HCT116 (cell line): ENCODE measurements at regions not wholly inside any gene's neighbourhood (a gene's known extent, or its start where the extent isn't known, plus 50 kb on each side); places are given as distances from the start of the nearest gene placed in this dataset.

ENCODE experiments used
- ATAC-seq: fragments of 200-7000 bp; cut with Tn5 transposase; 2 replicates; pipeline ENCODE4 v1.9.1; 2020; ENCODE audit warnings: mild to moderate bottlenecking, moderate library complexity
- BruUV-seq: library from RNA; stranded (reverse); fragments of 400-500 nt; replicated peaks from 2 replicates; lab custom pipeline; 2021; lab: Mats Ljungman, UMichigan
- CTCF ChIA-PET: fragments of 300-600 bp; sonication (Branson Sonifier 250); formaldehyde crosslinking; loops from one replicate; lab custom pipeline; 2021; ENCODE audit warnings: antibody characterized with exemption; lab: Charles Lee
- POLR2A ChIA-PET: fragments of 300-600, 350-600 bp; sonication (Branson Sonifier 250); formaldehyde crosslinking; loops from one replicate; lab custom pipeline; 2021; ENCODE audit warnings: antibody characterized with exemption; lab: Charles Lee
- RAD21 ChIA-PET, 2 experiments: fragments of 300-600 bp; sonication (Branson Sonifier 250); formaldehyde crosslinking; loops; one replicate each; lab custom pipeline; 2023; ENCODE audit warnings: low total read pairs in 2 of 2; ENCODE audit not compliant: uncharacterized antibody in 2 of 2, unreplicated experiment in 2 of 2, low non-redundant PET in 1 of 2; lab: Charles Lee
- DNase-seq: peaks from one replicate; pipeline ENCODE4 v3.0.0-alpha.2; 2010; ENCODE audit warnings: low read depth, low spot score
- H2AFZ ChIP-seq: fragments of 200-600 bp; shearing (Covaris generic), sonication (generic); 2 replicates; pipeline ENCODE4 v1.6.1; 2017; ENCODE audit warnings: low read depth, mixed run types, mixed read lengths, antibody characterized with exemption, low read length; ENCODE audit not compliant: poor library complexity, severe bottlenecking
- H3K27ac ChIP-seq: 2 replicates; pipeline ENCODE4 v1.5.1; 2012; ENCODE audit warnings: low read depth, low read length
- H3K27me3 ChIP-seq: fragments of 200-600 bp; sonication (generic); 2 replicates; pipeline ENCODE4 v1.6.1; 2016; ENCODE audit warnings: mixed run types, low read length, mixed read lengths; ENCODE audit not compliant: insufficient read depth
- H3K36me3 ChIP-seq, 2 experiments: fragments of 200-500 bp in 1 of 2; fragments of 200-600 bp in 1 of 2; sonication (Bioruptor generic) in 1 of 2; sonication (generic) in 1 of 2; 2 replicates each; pipeline versions ENCODE4 v1.5.1 to v1.6.1; 2014 to 2016; ENCODE audit warnings: low read length in 2 of 2, inconsistent platforms in 1 of 2, mixed read lengths in 1 of 2, mixed run types in 1 of 2; ENCODE audit not compliant: insufficient read depth in 2 of 2, control insufficient read depth in 1 of 2
- H3K4me1 ChIP-seq, 2 experiments: fragments of 200-600 bp in 1 of 2; sonication (generic) in 1 of 2; 2 replicates each; pipeline versions ENCODE4 v1.5.1 to v1.6.1; 2012 to 2017; ENCODE audit warnings: low read length in 2 of 2, inconsistent platforms in 1 of 2, mild to moderate bottlenecking in 1 of 2, mixed read lengths in 1 of 2, mixed run types in 1 of 2, moderate library complexity in 1 of 2; ENCODE audit not compliant: insufficient read depth in 2 of 2, control insufficient read depth in 1 of 2
- H3K4me2 ChIP-seq: fragments of 200-600 bp; sonication (generic); 2 replicates; pipeline ENCODE4 v1.6.1; 2017; ENCODE audit warnings: mixed run types, low read length, mixed read lengths
- H3K4me3 ChIP-seq, 2 experiments: fragments of 200-600 bp in 1 of 2; sonication (generic) in 1 of 2; replicated peaks in 1 of 2; 2 replicates each; pipeline ENCODE4 v1.5.1; 2011 to 2016; ENCODE audit warnings: low read length in 2 of 2, control low read depth in 1 of 2, low read depth in 1 of 2, mild to moderate bottlenecking in 1 of 2, mixed read lengths in 1 of 2, mixed run types in 1 of 2
- H3K79me2 ChIP-seq: fragments of 200-600 bp; sonication (generic); 2 replicates; pipeline ENCODE4 v1.6.1; 2017; ENCODE audit warnings: mild to moderate bottlenecking, mixed run types, low read length, moderate library complexity, mixed read lengths; ENCODE audit not compliant: insufficient read depth
- H3K9ac ChIP-seq: fragments of 200-600 bp; sonication (generic); 2 replicates; pipeline ENCODE4 v1.6.1; 2016; ENCODE audit warnings: low read length, mixed read lengths
- H3K9me2 ChIP-seq: fragments of 200-600 bp; sonication (generic), shearing (Covaris generic); 2 replicates; pipeline ENCODE4 v1.6.1; 2017; ENCODE audit warnings: mixed run types, mild to moderate bottlenecking, moderate library complexity; ENCODE audit not compliant: insufficient read depth
- H3K9me3 ChIP-seq, 2 experiments: fragments of 200-500 bp in 1 of 2; fragments of 200-600 bp in 1 of 2; sonication (Bioruptor generic) in 1 of 2; sonication (generic) in 1 of 2; 2 replicates each; pipeline ENCODE4 v1.6.1; 2014 to 2017; ENCODE audit warnings: low read length in 2 of 2, mixed read lengths in 2 of 2, inconsistent platforms in 1 of 2, low read depth in 1 of 2, mild to moderate bottlenecking in 1 of 2, mixed run types in 1 of 2, moderate library complexity in 1 of 2; ENCODE audit not compliant: control insufficient read depth in 1 of 2, insufficient read depth in 1 of 2
- H4K20me1 ChIP-seq: fragments of 200-600 bp; sonication (generic), shearing (Covaris generic); 2 replicates; pipeline ENCODE4 v1.6.1; 2017; ENCODE audit warnings: mixed run types, mild to moderate bottlenecking, moderate library complexity; ENCODE audit not compliant: insufficient read depth
- ATF3 ChIP-seq: IDR thresholded peaks from 2 replicates; pipeline ENCODE4 v1.6.1; 2012
- CBX3 ChIP-seq: IDR thresholded peaks from 2 replicates; pipeline ENCODE4 v1.6.1; 2012; ENCODE audit warnings: low read depth
- CEBPB ChIP-seq: IDR thresholded peaks from 2 replicates; pipeline ENCODE4 v1.6.1; 2012; ENCODE audit warnings: low read depth
- CTCF ChIP-seq, 3 experiments: fragments of 200-600 bp in 1 of 3; sonication (generic) in 1 of 3; IDR thresholded peaks in 2 of 3; conservative IDR thresholded peaks in 1 of 3; 2 replicates each; pipeline ENCODE4 v1.5.1; 2012 to 2017; ENCODE audit warnings: low read depth in 2 of 3, low read length in 2 of 3, antibody characterized with exemption in 1 of 3, borderline replicate concordance in 1 of 3, control low read depth in 1 of 3, mild to moderate bottlenecking in 1 of 3, mixed read lengths in 1 of 3, mixed run types in 1 of 3, moderate library complexity in 1 of 3; ENCODE audit not compliant: insufficient read depth in 1 of 3
- EGR1 ChIP-seq: IDR thresholded peaks from 2 replicates; pipeline ENCODE4 v1.6.1; 2012; ENCODE audit warnings: low read depth
- EZH2phosphoT487 ChIP-seq: fragments of 200-600 bp; IDR thresholded peaks from 2 replicates; pipeline ENCODE4 v1.6.1; 2018; ENCODE audit warnings: antibody characterized with exemption, borderline replicate concordance
- FOSL1 ChIP-seq: IDR thresholded peaks from 2 replicates; pipeline ENCODE4 v1.6.1; 2012; ENCODE audit warnings: low read depth
- JUND ChIP-seq: IDR thresholded peaks from 2 replicates; pipeline ENCODE4 v1.6.1; 2012
- MAX ChIP-seq: IDR thresholded peaks from 2 replicates; pipeline ENCODE4 v1.6.1; 2012
- POLR2A ChIP-seq: IDR thresholded peaks from 2 replicates; pipeline ENCODE4 v1.7.0; 2011; ENCODE audit warnings: borderline replicate concordance; ENCODE audit not compliant: insufficient read depth, insufficient read length; ENCODE audit errors: extremely low read depth
- RAD21 ChIP-seq: IDR thresholded peaks from 2 replicates; pipeline ENCODE4 v1.6.1; 2012; ENCODE audit warnings: low read depth, mild to moderate bottlenecking
- SIN3A ChIP-seq: IDR thresholded peaks from 2 replicates; pipeline ENCODE4 v1.6.1; 2012; ENCODE audit warnings: low read depth
- SP1 ChIP-seq: IDR thresholded peaks from 2 replicates; pipeline ENCODE4 v1.6.1; 2012; ENCODE audit warnings: low read depth
- SRF ChIP-seq: IDR thresholded peaks from 2 replicates; pipeline ENCODE4 v1.6.1; 2012; ENCODE audit warnings: low read depth
- TCF7L2 ChIP-seq: IDR thresholded peaks from 2 replicates; pipeline ENCODE4 v1.7.0; 2011; ENCODE audit warnings: borderline replicate concordance, inconsistent platforms; ENCODE audit not compliant: insufficient read depth, insufficient read length; ENCODE audit errors: extremely low read depth
- YY1 ChIP-seq: IDR thresholded peaks from 2 replicates; pipeline ENCODE4 v1.6.1; 2011; ENCODE audit warnings: low read length, low read depth, moderate library complexity, mild to moderate bottlenecking; ENCODE audit not compliant: insufficient replicate concordance; ENCODE audit errors: extremely low read depth
- ZBTB33 ChIP-seq: IDR thresholded peaks from 2 replicates; pipeline ENCODE4 v1.6.1; 2011; ENCODE audit warnings: mild to moderate bottlenecking, low read length, moderate library complexity; ENCODE audit not compliant: insufficient replicate concordance; ENCODE audit errors: extremely low read depth
- ZFX ChIP-seq: fragments of 450-650 bp; IDR thresholded peaks from 2 replicates; pipeline ENCODE4 v1.6.1; 2017
- ZNF274 ChIP-seq: fragments of 200-500 bp; sonication (Bioruptor generic); IDR thresholded peaks from 2 replicates; pipeline ENCODE4 v1.6.1; 2014; ENCODE audit warnings: mild to moderate bottlenecking, low read depth, low read length, inconsistent platforms
- intact Hi-C: fragments of 100-400 bp; cut with micrococcal nuclease; formaldehyde crosslinking; loops from 2 replicates; pipeline ENCODE4 v1.10.0; 2022

- TF ChIP-seq FOSL1 (no peak), SIN3A (no peak), MAX (no peak), EGR1 (no peak), POLR2A (no peak), JUND (no peak), ATF3 (no peak), ZBTB33 (no peak), TCF7L2 (no peak)
- Histone ChIP-seq H3K4me3 (no peak overlapping the region), H3K4me1 (no peaks in the 10 kb centered on the region), H3K9me3 (peaks cover 4 to 26% of the 10 kb centered on the region in 2 experiments; a peak in 2 of 4 replicates), H4K20me1 (no peaks in the 10 kb centered on the region), H3K4me2 (no peak overlapping the region), H3K27ac (no peak overlapping the region), H3K9me2 (no peaks in the 10 kb centered on the region), H3K9ac (no peak overlapping the region), H3K36me3 (no peaks in the 10 kb centered on the region), H2AFZ (no peak overlapping the region), H3K27me3 (no peaks in the 10 kb centered on the region), H3K79me2 (no peaks in the 10 kb centered on the region)
- no TSS peak for BruUV-seq
- ChIA-PET RAD21 (no interaction called here), POLR2A (no interaction called here), CTCF (no interaction called here)
- intact Hi-C loops: no loop called here
- DNase-seq (no peak), ATAC-seq (no peak)
These were observed 614.8 kb upstream of the ZNF717 start for GRCh38 chr3:76400141-76400540.

GRCh38 chr3:76402926-76403325 lies 617.6 kb upstream of the ZNF717 start:
- RAD21 ChIA-PET: no interaction called here
- no peak overlapping the region for H2AFZ ChIP-seq
- no peak overlapping the region for H3K4me2 ChIP-seq
- no peak overlapping the region for H3K9ac ChIP-seq
- no peaks in the 10 kb centered on the region for H3K9me2 ChIP-seq
- H3K4me1 ChIP-seq: no peaks in the 10 kb centered on the region
- peaks cover 15 to 30% of the 10 kb centered on the region in 2 experiments; a peak in 2 of 4 replicates for H3K9me3 ChIP-seq
- intact Hi-C loops: no loop called here
- POLR2A ChIA-PET: no interaction called here
- no peak for DNase-seq
- CTCF ChIA-PET: no interaction called here
- no peaks in the 10 kb centered on the region for H3K27me3 ChIP-seq
- H3K36me3 ChIP-seq: no peaks in the 10 kb centered on the region
- H4K20me1 ChIP-seq: no peaks in the 10 kb centered on the region
- no peaks in the 10 kb centered on the region for H3K79me2 ChIP-seq
- no peak for ATAC-seq
- H3K27ac ChIP-seq: no peak overlapping the region
- no peak overlapping the region for H3K4me3 ChIP-seq
- no TSS peak for BruUV-seq
- TF ChIP-seq SP1: no peak
- TF ChIP-seq CTCF (IDR thresholded peaks at IDR 0.05 in 2 of 3, conservative IDR thresholded peaks at IDR 0.05 in 1 of 3; ENCODE audit: borderline replicate concordance in 1 of 3, insufficient read depth in 1 of 3, low read depth in 2 of 3, low read length in 2 of 3): no peak
- no peak for TF ChIP-seq CEBPB
- TF ChIP-seq JUND: no peak
- TF ChIP-seq EZH2phosphoT487: no peak
- TF ChIP-seq ATF3: no peak
- TF ChIP-seq CBX3: no peak
- no peak for TF ChIP-seq SRF
- TF ChIP-seq POLR2A: no peak
- TF ChIP-seq EGR1: no peak
- no peak for TF ChIP-seq RAD21
- no peak for TF ChIP-seq ZFX
- TF ChIP-seq ZNF274: no peak
- no peak for TF ChIP-seq TCF7L2
- no peak for TF ChIP-seq YY1
